CD4-positive, alpha-beta T cell treated with Interleukin-17A for 4 hours (primary cell): ENCODE measurements at regions not wholly inside any gene's neighbourhood (a gene's known extent, or its start where the extent isn't known, plus 50 kb on each side); places are given as distances from the start of the nearest gene placed in this dataset.
A peak's percentile ranks its signal among the peaks of the same experiment; 100 is the strongest.
"Not testable (repeated sequence)": the region's sequence is repeated elsewhere in the genome, so short reads cannot be mapped to it uniquely, and the experiment has no call there.

Experiments
- DNase-seq: peaks from one replicate; pipeline ENCODE4 v3.0.0-alpha.2; 2020; ENCODE audit warnings: mixed read lengths

GRCh38 chr16:58824201-58824600 lies 90.1 kb upstream of the GOT2 start:
- DNase-seq, result no peak

GRCh38 chr16:58821886-58822285 lies 87.8 kb upstream of the GOT2 start:
- DNase-seq, result no peak

GRCh38 chr16:58820411-58820810 lies 86.3 kb upstream of the GOT2 start:
- DNase-seq, result no peak

- DNase-seq, result no peak
Measured at GRCh38 chr16:58815181-58815888, 81.2 kb upstream of the GOT2 start.

GRCh38 chr16:58814348-58814801 lies 80.3 kb upstream of the GOT2 start:
- DNase-seq, result peak; percentile 40

GRCh38 chr16:58809213-58809612 lies 75.1 kb upstream of the GOT2 start:
- no peak for DNase-seq

GRCh38 chr16:58807276-58807675 lies 73.2 kb upstream of the GOT2 start:
- no peak for DNase-seq

- no peak for DNase-seq
Measured at GRCh38 chr16:58801838-58802237, 67.7 kb upstream of the GOT2 start.

- DNase-seq, result no peak
Measured at GRCh38 chr16:58797137-58797801, 63.2 kb upstream of the GOT2 start.

- DNase-seq, result no peak
Measured at GRCh38 chr16:58793366-58793765, 59.2 kb upstream of the GOT2 start.

- DNase-seq, result no peak
Measured at GRCh38 chr16:58792188-58792587, 58.1 kb upstream of the GOT2 start.

- not testable (repeated sequence) for DNase-seq
Measured at GRCh38 chr16:58790816-58791557, 56.9 kb upstream of the GOT2 start.

GRCh38 chr16:58789351-58789750 lies 55.2 kb upstream of the GOT2 start:
- no peak for DNase-seq
